HG03103 (cell line): ENCODE measurements at regions not wholly inside any gene's neighbourhood (a gene's known extent, or its start where the extent isn't known, plus 50 kb on each side); places are given as distances from the start of the nearest gene placed in this dataset.

Experiments used
- ATAC-seq: cut with Tn5 transposase; IDR thresholded peaks from one replicate; pipeline ENCODE4 v1.9.1; 2021; ENCODE audit warnings: low read depth; ENCODE audit not compliant: unreplicated experiment

DNA sequence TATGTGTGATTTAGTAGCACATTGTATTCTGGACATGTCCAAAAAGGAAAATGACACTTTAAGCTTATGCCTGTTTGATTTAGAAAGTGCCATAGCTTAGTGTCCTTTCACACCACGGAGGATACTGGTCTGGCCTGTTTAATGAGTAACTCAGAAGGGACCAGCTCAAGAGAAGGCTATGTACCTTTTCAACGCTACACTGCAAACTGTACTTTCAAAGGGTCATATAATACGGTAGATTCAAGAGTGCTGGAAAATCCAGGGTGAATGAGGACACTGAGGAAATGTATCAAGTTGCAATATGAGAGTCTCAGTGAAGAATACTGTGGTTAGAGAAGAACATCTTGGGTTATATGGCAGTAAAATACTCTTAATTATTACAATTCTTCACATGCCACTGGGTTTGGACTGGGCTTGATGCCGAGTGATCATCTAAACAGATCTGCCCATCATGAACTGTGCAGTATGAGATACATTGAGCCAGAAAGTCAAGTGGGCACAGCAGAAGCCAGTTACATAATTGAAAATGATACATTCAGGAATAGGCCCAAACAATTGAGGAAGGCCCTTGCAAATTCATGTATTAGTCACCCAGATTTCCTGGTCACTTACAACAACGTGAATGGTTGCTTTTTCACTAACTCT is 1211.5 kb upstream of the CDH9 start:
- ATAC-seq = no peak

DNA sequence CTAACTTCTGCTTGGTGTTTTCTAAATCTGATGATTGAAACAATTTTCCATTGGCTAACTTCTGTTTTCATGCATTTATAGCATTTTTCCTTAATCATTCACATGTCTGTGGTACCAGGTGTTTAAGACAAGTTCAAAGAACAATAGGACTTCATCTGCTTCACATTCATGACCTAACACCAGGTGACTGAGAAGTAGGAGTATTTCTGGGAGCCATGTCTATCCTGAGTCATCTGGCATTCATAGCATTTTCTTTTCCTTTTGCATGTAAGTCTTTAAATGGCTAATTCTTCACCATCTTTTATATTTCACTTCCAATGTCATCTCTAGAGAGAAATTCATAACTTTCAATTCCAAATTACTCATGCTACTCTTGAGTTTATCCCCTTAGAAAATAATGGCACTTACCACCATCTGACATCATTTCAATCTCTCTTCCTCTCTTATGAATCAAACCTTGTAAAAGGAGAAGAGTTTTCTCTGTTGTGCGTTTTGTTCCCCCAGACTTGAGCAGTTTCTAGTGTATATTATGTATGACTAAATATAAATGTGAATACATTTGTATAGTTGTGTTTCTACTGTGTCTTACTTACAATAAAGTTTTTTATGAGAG is 1196.1 kb upstream of the CDH9 start:
- no peak for ATAC-seq

DNA sequence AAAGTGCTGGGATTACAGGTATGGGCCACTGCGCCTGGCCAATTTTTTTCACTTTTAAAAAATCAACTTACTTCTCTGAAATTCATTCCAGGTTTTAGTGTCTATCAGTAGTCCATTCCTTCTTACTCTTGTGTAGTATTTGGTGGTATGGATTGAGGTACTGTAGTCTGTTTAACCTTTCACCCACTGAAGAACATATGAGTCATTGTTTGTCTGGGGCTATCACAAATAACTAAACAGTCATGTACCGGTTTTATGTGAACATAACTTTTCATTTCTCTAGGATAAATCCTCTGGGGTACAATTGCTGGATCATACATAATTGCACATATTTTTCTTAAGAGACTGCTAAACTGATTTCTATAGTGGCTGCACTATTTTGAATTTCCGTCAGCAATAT is 1188.0 kb upstream of the CDH9 start:
- no peak for ATAC-seq

DNA sequence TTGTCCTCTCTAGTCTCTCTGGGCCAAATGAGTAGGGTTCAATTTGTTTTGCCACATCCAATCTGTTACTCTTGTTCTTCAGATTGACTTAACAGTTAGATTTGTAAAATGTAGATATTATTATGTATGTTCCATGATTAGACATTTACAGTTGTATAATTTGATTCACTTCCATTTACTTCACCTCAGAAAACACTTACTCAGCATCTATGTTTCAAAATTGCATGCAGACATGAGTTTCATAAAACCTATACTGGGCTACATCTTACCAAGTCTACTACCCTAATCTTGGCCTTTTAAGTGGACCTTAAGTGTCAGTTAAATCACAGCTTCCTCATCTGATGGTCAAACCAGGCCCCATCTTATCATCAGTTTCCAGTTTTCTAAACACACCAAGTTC is 1181.2 kb upstream of the CDH9 start:
- no peak for ATAC-seq

DNA sequence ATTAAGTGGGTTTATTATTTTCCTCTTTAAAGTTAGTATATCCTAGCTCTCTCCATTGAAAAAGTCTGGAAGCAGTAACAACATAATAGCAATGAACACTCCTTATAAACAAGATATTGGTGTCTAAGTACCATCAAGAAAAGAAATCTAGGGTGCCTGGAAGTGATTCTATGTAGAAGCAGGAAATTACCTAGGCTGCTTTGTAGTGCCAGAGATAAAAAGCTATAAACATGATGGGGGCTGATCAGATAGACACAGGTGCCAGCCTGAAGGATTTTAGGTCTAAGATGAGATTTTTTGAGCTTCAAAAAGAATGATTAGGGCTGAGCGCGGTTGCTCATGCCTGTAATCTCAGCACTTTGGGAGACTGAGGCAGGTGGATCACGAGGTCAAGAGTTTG is 1179.3 kb upstream of the CDH9 start:
- ATAC-seq = no peak

DNA sequence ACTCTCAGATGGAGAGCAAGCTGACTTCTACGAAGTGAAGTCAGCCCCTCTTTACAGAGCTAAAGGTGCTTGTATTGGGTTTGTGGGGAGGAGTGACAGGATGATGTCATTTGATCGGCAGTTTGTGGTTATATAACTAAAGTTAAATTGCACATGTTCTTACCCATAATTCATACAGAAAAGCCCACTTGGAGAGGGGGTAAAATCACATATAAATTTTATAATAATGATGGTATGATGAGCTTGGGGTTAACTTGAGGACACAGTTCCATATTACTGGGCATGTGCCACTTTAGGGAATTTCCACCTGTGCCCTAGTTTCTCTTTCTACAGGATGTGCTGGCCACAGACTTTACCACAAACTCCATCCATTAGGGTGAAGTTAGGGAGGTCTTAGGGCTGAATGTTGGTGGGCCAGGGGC is 1178.6 kb upstream of the CDH9 start:
- ATAC-seq = no peak

DNA sequence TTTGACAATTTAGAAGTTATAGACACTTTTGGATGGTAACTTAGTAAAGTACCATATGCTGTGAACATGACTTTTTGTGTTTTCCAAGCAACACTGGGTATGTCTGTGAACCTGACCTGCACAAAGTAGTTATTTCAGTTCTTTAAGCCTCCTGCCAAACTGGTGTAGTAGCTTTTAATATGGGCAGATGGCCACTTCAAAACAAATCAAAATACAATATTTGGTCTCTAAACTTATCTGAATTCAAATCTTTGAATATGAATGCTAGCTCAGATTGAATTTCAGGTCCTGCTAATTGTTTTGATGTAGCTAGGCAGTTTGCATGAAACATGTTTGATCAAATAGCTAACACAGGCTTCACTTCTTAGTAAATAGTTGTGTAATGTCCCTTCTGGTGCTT is 1176.7 kb upstream of the CDH9 start:
- ATAC-seq = no peak

DNA sequence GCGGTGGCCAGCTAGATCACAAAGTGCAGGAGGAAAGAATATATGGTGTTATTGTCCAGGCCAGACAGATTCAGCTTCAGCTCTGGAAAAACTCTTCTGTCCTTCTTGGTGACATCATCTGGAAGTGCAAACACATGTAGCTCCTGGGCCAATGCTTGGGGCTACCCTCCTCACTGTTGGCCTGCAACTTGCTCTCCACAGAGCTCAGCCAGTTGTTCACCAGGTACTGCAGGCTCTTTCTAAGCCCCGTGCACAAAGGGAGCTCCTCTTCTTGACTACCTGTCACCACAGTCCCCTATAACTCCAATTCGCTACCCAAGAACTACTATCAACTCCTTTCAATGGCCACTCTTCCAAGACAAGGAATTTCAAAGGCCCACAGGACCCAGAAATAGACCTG is 1175.9 kb upstream of the CDH9 start:
- ATAC-seq = no peak

DNA sequence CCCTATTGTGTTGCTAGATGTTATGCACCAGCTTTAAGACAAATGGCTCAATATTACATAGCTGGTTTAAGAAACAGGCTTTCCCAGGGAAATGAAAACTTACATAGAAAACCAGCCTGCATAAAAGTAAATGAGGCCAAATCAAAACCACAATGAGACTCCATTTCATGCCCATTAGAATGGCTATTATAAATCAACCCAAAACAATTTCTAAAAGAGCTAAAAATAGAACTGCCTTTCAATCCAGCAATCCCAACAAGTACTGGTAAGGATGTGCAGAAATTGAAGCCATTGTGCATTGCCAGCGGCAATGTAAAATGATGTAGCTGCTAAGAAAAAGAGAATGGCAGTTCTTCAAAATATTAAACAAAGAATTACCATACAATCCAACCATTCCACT is 1170.0 kb upstream of the CDH9 start:
- no peak for ATAC-seq

DNA sequence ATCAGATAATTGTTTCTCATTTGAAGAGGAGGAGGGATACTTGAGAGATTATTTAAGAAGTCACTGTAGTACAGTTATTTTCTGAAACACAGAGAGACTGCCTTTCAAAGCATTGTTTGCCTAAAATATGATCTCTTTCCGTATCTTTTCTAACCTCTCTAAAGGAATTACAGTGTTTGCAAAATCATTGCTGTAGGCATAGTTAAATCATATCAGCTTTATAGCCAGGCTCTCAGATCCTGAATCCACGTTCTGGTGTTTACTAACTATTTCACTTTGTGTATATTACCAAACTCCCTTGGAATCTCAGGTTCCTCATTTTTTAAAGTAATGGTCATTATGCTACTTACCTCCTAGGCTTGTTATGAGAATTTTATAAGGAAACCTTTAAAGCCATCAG is 1151.6 kb upstream of the CDH9 start:
- ATAC-seq = no peak

DNA sequence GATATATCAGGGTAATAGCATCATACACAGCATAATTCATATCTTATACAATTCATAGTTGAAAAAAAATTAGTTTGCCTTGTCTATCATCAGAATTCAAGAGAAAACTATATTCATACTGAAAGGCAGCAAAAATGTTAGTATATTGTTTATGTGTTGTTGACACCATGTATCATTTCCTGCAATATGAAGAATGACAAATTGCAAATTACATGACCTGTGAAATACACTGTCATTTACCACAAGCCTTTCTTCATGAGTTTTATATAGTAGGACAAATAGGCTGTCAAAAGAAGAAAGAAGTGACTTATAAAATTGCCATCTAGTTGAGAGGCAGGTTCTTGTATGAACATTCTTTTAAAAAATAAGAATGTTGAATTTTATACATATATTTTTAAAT is 1136.3 kb upstream of the CDH9 start:
- no peak for ATAC-seq

DNA sequence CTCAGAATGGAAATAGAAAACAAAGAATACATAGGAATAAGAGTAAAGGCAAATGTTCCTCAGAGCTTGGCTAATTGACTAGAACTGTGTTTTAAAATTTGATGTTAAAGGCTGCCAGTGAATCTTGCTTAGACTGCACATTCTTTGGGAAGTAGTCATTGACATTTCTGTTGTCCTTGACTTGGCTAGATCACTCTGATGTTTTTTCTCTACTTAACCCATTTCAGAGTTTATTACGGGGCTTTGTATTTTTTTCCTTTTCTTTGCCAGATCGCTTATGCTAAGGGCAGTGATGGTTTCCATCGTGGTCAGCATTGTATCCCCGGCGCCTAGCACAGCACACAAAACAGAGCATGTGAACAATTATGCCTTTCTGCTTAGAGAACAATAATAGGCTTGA is 1126.7 kb upstream of the CDH9 start:
- ATAC-seq = no peak

DNA sequence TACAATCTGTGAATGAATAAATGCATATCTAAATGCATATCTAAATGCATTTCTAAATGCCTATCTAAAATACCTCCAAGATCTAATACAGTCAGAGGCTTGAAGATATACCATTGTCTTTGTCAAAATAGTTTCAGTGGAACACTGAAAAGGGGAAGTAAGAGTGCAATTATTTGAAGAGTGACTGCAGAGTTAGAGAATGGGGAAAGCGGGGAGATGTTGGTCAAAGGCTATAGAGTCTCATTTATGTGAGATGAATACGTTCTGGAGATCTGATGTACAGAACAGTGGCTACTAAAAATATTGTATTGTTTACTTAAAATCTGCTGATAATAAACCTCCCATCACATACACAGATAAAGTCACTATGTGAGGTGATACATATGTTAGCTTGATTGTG is 1126.2 kb upstream of the CDH9 start:
- ATAC-seq = no peak

DNA sequence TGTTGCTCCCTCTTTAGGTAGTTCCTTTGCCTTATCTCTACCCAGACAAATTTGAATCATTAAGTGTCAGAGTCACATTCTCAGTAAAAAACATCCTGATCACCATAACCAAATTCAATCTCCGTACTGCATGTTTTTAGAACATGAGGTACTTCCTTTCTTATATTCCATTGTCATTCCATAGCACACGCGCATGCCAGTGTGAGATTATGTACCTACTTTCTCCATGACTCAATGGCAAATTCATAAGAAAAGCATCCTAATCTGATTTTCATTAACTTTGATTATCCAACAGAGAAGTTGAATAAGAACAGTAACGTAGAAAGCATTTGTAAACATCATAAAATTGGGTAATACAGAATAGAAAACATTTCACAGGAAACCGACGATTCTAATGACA is 1118.6 kb upstream of the CDH9 start:
- no peak for ATAC-seq

DNA sequence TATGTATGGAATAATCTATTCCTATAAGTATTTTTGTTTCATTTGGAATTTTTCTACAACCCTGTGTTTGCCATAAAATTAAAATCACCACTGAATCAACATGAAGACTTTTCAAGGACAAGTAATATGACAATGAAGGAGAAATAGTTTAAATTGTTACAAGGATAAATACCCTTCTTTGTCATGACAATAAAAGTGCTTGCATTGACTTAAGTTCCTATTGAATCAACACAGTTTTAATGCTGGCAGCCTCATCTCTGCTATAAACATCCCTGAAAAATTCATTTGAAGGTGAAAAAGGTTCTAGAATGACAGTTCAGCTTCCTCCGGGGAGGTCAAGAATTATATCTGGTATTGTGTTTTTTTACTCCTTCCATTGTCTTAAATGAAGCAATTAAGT is 1105.1 kb upstream of the CDH9 start:
- ATAC-seq = no peak

DNA sequence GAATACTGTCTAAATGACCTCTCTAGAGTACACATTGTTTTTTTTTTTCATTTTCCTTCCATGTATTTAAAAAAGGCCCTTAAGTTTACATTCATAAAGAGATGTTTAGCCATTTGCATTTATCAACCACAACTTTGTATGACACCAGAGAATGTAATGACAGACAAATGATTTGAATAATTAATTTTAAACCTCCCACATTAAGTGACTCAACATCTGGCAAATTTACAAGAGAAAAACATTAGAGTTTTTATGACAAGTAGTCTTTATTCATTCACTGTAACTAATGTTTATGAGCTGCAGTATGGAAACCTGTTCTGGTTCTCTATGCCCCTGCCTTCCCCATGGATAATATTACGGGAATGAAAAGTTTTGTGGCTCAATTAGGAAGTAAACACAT is 1093.8 kb upstream of the CDH9 start:
- ATAC-seq = no peak

DNA sequence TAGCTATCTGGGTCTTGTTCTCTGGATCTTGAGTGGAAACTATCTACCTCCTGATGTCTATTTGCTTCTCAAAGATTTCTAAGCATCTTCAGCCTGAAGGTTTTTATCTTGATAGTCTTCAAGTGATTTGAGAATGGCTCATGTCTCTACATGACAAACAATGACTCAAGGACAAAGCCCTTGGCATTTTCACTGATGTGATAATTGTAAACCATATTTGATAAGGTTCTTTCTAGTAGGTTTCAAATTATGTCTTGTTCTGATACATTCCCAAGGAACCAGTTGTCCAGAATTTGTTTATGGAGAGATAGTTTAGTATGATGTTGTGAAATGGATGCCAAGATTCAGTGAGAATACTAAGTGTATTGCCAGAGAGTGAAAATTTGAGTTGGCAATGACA is 1079.3 kb upstream of the CDH9 start:
- no peak for ATAC-seq

DNA sequence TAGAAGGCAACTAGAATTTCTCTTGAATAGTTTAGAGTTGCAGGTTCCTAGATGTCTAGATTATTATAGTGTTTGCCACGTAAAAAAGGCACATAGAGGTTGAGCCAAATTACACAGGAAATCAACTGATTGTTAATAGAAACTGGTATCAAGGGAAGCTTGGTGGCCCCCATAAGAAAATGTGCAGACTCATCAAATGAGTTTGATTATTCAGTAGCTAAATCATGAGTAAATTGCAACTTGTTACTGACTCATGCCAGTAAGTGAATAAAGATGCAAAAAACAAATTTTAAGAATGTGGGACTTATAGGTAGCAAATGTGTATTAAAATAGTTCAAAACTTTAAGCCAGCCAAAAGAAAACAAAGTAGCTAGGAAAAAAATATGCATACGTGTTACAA is 1078.9 kb upstream of the CDH9 start:
- ATAC-seq = no peak

DNA sequence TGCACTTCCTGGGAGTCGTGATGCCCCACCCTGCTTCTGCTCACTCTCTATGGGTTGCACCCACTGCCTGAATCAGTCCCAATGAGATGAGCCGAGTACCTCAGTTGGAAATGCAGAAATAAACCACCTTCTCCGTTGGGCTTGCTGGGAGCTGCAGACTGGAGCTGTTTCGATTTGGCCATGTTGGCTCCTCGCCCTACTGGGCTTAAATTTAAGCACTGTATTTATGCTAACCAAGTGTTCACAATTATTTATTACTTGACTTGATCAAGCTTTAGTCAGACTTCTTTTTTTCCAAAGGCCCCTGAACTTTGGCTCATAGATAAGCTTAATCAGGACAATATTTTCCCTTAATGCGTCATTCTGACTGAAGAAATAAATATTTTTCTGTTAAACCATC is 1072.4 kb upstream of the CDH9 start:
- ATAC-seq = no peak

DNA sequence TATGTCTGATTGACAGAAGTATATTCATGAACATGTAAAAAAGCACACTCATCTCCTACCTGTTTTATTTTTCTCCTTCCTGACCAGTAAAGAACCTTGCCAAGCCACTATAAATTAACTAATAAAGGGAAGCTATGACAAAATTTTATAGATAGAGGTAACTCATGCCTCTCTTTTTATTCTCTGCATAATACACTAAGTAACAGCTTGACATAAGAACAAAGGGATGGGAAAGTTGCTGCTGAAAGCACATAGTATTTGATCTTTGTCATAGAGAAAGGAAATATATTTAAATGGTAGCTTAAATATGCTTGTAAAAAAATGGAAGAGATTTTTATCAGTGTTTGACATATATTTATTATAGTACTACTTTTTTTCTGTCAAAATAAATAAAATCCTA is 1065.7 kb upstream of the CDH9 start:
- no peak for ATAC-seq

DNA sequence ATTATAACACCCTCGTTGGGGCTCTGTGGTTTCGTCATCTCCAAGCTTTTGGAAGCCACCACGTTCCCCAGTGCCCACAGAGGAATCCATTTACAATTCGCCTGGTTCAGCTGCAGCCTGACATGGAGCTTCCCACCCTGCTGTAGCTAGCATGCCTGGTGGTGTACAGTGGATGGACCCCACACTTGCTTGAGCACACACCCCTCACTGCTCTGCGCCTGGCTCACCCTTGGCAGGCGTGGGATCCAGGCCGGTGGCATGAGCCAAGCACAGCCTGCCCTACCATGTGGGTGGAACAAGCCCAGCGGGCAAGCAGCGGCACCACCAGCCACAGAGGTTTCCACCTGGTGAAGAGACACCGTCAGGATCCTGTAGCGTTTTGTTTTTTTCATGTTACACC is 1045.7 kb upstream of the CDH9 start:
- no peak for ATAC-seq

DNA sequence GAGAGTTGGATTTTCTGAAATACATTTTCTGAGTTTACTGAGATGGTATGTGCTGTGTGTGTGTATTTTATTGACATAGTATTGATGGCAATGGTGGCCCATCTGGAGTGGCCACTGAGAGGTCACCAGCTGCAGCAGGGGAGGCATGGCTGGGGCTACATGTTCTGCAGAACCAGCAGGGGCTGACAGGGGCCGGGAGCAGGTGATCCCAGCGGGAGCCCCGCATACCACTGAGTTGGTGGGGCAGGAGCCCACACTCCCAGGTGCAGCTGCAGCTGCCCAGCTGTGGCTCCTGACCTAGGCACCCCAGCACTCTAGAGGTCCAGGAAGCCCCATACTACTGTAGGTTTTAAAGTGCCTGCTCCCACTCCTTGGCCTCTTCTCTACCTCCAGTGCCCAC is 1044.2 kb upstream of the CDH9 start:
- ATAC-seq = no peak
